Esophagus squamous epithelium (tissue), 4 donors: ENCODE measurements at regions not wholly inside any gene's neighbourhood (a gene's known extent, or its start where the extent isn't known, plus 50 kb on each side); places are given as distances from the start of the nearest gene placed in this dataset.

Experiments
- POLR2A ChIP-seq, 4 donors: fragments of 450-650 bp; IDR thresholded peaks; one replicate each; pipeline ENCODE4 v1.6.1; 2017; ENCODE audit warnings: antibody characterized with exemption in 4 of 4, mild to moderate bottlenecking in 4 of 4, moderate library complexity in 3 of 4
- TF ChIP-seq, protein P1 (sequence below), 6 experiments: fragments of 450-650 bp in 4 of 6; fragments of 200-600 bp in 2 of 6; sonication (generic) in 2 of 6; IDR thresholded peaks; one replicate each; pipeline ENCODE4 v1.5.1; 2016 to 2019; ENCODE audit warnings: antibody characterized with exemption in 6 of 6, mild to moderate bottlenecking in 4 of 6, moderate library complexity in 4 of 6

GRCh38 chr19:21610341-21610740, 104.9 kb downstream of the ZNF429 start:
- no peak for TF ChIP-seq POLR2A (IDR thresholded peaks at IDR 0.05)
- TF ChIP-seq, protein P1, sequence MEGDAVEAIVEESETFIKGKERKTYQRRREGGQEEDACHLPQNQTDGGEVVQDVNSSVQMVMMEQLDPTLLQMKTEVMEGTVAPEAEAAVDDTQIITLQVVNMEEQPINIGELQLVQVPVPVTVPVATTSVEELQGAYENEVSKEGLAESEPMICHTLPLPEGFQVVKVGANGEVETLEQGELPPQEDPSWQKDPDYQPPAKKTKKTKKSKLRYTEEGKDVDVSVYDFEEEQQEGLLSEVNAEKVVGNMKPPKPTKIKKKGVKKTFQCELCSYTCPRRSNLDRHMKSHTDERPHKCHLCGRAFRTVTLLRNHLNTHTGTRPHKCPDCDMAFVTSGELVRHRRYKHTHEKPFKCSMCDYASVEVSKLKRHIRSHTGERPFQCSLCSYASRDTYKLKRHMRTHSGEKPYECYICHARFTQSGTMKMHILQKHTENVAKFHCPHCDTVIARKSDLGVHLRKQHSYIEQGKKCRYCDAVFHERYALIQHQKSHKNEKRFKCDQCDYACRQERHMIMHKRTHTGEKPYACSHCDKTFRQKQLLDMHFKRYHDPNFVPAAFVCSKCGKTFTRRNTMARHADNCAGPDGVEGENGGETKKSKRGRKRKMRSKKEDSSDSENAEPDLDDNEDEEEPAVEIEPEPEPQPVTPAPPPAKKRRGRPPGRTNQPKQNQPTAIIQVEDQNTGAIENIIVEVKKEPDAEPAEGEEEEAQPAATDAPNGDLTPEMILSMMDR (IDR thresholded peaks at IDR 0.05) = no peak
